ENCODE measurements at regions not wholly inside any gene's neighbourhood (a gene's known extent, or its start where the extent isn't known, plus 50 kb on each side); places are given as distances from the start of the nearest gene placed in this dataset.

- Mint-ChIP-seq H3K4me3 (no peak overlapping the region), H3K9me3 (no peaks in the 10 kb centered on the region), H3K4me1 (ENCODE audit: low read depth) (no peaks in the 10 kb centered on the region), H3K36me3 (no peaks in the 10 kb centered on the region), H3K27me3 (peaks cover 24% of the 10 kb centered on the region), H3K27ac (no peak overlapping the region)
- CTCF ChIA-PET: interaction anchor here (0.7 kb wide), 1 partner anchor 54 kb away, joined by 3 read pairs; no protein-coding TSS in a partner anchor
- POLR2A ChIA-PET: no interaction called here
- DNase-seq: no peak
- intact Hi-C loops (cut with micrococcal nuclease): no loop called here
Measured at GRCh38 chr13:97057176-97057575, 62.9 kb upstream of the OXGR1 start.

GRCh38 chr13:97058391-97058790 is 64.1 kb upstream of the OXGR1 start:
- Mint-ChIP-seq H3K4me3 (no peak overlapping the region), H3K27ac (no peak overlapping the region), H3K9me3 (no peaks in the 10 kb centered on the region), H3K36me3 (no peaks in the 10 kb centered on the region), H3K4me1 (ENCODE audit: low read depth) (no peaks in the 10 kb centered on the region), H3K27me3 (peaks cover 27% of the 10 kb centered on the region)
- intact Hi-C loops (cut with micrococcal nuclease): no loop called here
- no peak for DNase-seq
- ChIA-PET POLR2A (no interaction called here), CTCF (no interaction called here)

GRCh38 chr13:97058926-97059325 is 64.7 kb upstream of the OXGR1 start:
- Mint-ChIP-seq H3K27ac (no peak overlapping the region), H3K36me3 (no peaks in the 10 kb centered on the region), H3K4me3 (no peak overlapping the region), H3K4me1 (ENCODE audit: low read depth) (no peaks in the 10 kb centered on the region), H3K27me3 (peaks cover 28% of the 10 kb centered on the region), H3K9me3 (no peaks in the 10 kb centered on the region)
- ChIA-PET POLR2A (no interaction called here), CTCF (no interaction called here)
- intact Hi-C loops (cut with micrococcal nuclease): no loop called here
- DNase-seq: no peak

- Mint-ChIP-seq H3K4me1 (ENCODE audit: low read depth) (no peaks in the 10 kb centered on the region), H3K4me3 (no peak overlapping the region), H3K9me3 (no peaks in the 10 kb centered on the region)
Measured at GRCh38 chr13:97067017-97067895, 73.0 kb upstream of the OXGR1 start.

GRCh38 chr13:97068151-97068550 is 73.9 kb upstream of the OXGR1 start:
- Mint-ChIP-seq H3K9me3 (no peaks in the 10 kb centered on the region), H3K4me1 (ENCODE audit: low read depth) (no peaks in the 10 kb centered on the region), H3K27me3 (peaks cover 22% of the 10 kb centered on the region), H3K36me3 (no peaks in the 10 kb centered on the region), H3K27ac (no peak overlapping the region), H3K4me3 (no peak overlapping the region)
- ChIA-PET CTCF (no interaction called here), POLR2A (no interaction called here)
- intact Hi-C loops (cut with micrococcal nuclease): no loop called here
- no peak for DNase-seq

More at GRCh38 chr13:97067017-97067895, 73.0 kb upstream of the OXGR1 start:
- Mint-ChIP-seq H3K27me3 (peaks cover 26% of the 10 kb centered on the region), H3K27ac (no peak overlapping the region), H3K36me3 (no peaks in the 10 kb centered on the region)
- ChIA-PET CTCF (no interaction called here), POLR2A (no interaction called here)
- intact Hi-C loops (cut with micrococcal nuclease): no loop called here
- no peak for DNase-seq

GRCh38 chr13:97069050-97069815 is 75.0 kb upstream of the OXGR1 start:
- ChIA-PET POLR2A (no interaction called here), CTCF (no interaction called here)
- Mint-ChIP-seq H3K27ac (no peak overlapping the region), H3K36me3 (no peaks in the 10 kb centered on the region), H3K9me3 (peaks cover 2% of the 10 kb centered on the region), H3K4me3 (no peak overlapping the region), H3K4me1 (ENCODE audit: low read depth) (no peaks in the 10 kb centered on the region), H3K27me3 (peaks cover 18% of the 10 kb centered on the region)
- DNase-seq: no peak
- intact Hi-C loops (cut with micrococcal nuclease): no loop called here

GRCh38 chr13:97072297-97072696 is 78.0 kb upstream of the OXGR1 start:
- peaks cover 2% of the 10 kb centered on the region for H3K36me3 Mint-ChIP-seq
- CTCF ChIA-PET: no interaction called here
- peaks cover 12% of the 10 kb centered on the region for H3K27me3 Mint-ChIP-seq
- DNase-seq: no peak
- H3K4me1 Mint-ChIP-seq (ENCODE audit: low read depth): no peaks in the 10 kb centered on the region
- no peak overlapping the region for H3K4me3 Mint-ChIP-seq
- intact Hi-C loops (cut with micrococcal nuclease): no loop called here
- POLR2A ChIA-PET: no interaction called here
- H3K27ac Mint-ChIP-seq: no peak overlapping the region
- peaks cover 11% of the 10 kb centered on the region for H3K9me3 Mint-ChIP-seq

GRCh38 chr13:97074618-97075017 is 80.3 kb upstream of the OXGR1 start:
- Mint-ChIP-seq H3K9me3 (peaks cover 11% of the 10 kb centered on the region), H3K36me3 (peaks cover 2% of the 10 kb centered on the region), H3K27ac (no peak overlapping the region), H3K4me1 (ENCODE audit: low read depth) (no peaks in the 10 kb centered on the region), H3K4me3 (no peak overlapping the region), H3K27me3 (peaks cover 9% of the 10 kb centered on the region)
- intact Hi-C loops (cut with micrococcal nuclease): no loop called here
- POLR2A ChIA-PET: no interaction called here
- CTCF ChIA-PET: no interaction called here
- no peak for DNase-seq

GRCh38 chr13:97076898-97077297 is 82.6 kb upstream of the OXGR1 start:
- Mint-ChIP-seq H3K36me3 (peaks cover 2% of the 10 kb centered on the region), H3K27ac (no peak overlapping the region), H3K4me3 (no peak overlapping the region), H3K4me1 (ENCODE audit: low read depth) (no peaks in the 10 kb centered on the region), H3K27me3 (peaks cover 7% of the 10 kb centered on the region), H3K9me3 (peaks cover 11% of the 10 kb centered on the region)
- intact Hi-C loops (cut with micrococcal nuclease): no loop called here
- ChIA-PET CTCF (no interaction called here), POLR2A (no interaction called here)
- no peak for DNase-seq

- CTCF ChIA-PET: no interaction called here
- no peak overlapping the region for H3K4me3 Mint-ChIP-seq
- intact Hi-C loops (cut with micrococcal nuclease): no loop called here
- peaks cover 11% of the 10 kb centered on the region for H3K9me3 Mint-ChIP-seq
- H3K27me3 Mint-ChIP-seq: peaks cover 7% of the 10 kb centered on the region
- no peak overlapping the region for H3K27ac Mint-ChIP-seq
- no peaks in the 10 kb centered on the region for H3K4me1 Mint-ChIP-seq (ENCODE audit: low read depth)
- POLR2A ChIA-PET: no interaction called here
- peaks cover 2% of the 10 kb centered on the region for H3K36me3 Mint-ChIP-seq
- DNase-seq: no peak
Measured at GRCh38 chr13:97077341-97077740, 83.1 kb upstream of the OXGR1 start.

GRCh38 chr13:97079726-97080125 is 85.5 kb upstream of the OXGR1 start:
- DNase-seq: no peak
- H3K27ac Mint-ChIP-seq: no peak overlapping the region
- ChIA-PET POLR2A (no interaction called here), CTCF (no interaction called here)
- intact Hi-C loops (cut with micrococcal nuclease): no loop called here
- H3K4me1 Mint-ChIP-seq (ENCODE audit: low read depth): no peaks in the 10 kb centered on the region
- no peaks in the 10 kb centered on the region for H3K36me3 Mint-ChIP-seq
- no peak overlapping the region for H3K4me3 Mint-ChIP-seq
- H3K9me3 Mint-ChIP-seq: peaks cover 6% of the 10 kb centered on the region
- peaks cover 7% of the 10 kb centered on the region for H3K27me3 Mint-ChIP-seq

- Mint-ChIP-seq H3K27ac (no peak overlapping the region), H3K9me3 (peaks cover 8% of the 10 kb centered on the region), H3K36me3 (no peaks in the 10 kb centered on the region), H3K4me3 (no peak overlapping the region), H3K4me1 (ENCODE audit: low read depth) (no peaks in the 10 kb centered on the region), H3K27me3 (peaks cover 5% of the 10 kb centered on the region)
- ChIA-PET POLR2A (no interaction called here), CTCF (no interaction called here)
- intact Hi-C loops (cut with micrococcal nuclease): no loop called here
- no peak for DNase-seq
Measured at GRCh38 chr13:97082461-97083207, 88.4 kb upstream of the OXGR1 start.
